ENCODE measurements at regions not wholly inside any gene's neighbourhood (a gene's known extent, or its start where the extent isn't known, plus 50 kb on each side); places are given as distances from the start of the nearest gene placed in this dataset.

GRCh38 chr16:55152875-55153390 lies 171.1 kb upstream of the IRX6 start:
- intact Hi-C loops (cut with micrococcal nuclease) = no loop called here

- intact Hi-C loops (cut with micrococcal nuclease) = no loop called here
Observed at GRCh38 chr16:55154262-55154661, 169.7 kb upstream of the IRX6 start.

DNA sequence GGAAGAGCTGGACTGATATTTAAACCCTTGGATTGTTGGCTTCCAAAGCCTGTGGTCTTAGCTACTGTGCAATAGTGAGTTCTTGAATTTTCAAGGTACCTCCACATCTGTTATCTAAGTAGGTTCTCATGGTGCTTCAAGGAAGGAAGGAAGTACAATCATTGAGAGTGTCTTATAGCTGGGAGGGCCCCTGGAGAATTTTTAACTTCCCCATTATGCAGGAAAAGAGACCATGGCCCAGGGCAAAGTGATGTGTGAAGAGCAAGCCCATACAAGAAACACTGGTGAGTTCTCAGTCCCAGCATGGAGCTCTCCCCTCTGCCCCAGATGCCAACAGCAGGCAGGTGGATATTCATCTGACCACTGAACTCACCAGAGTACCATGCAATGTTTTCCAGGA lies 169.0 kb upstream of the IRX6 start:
- intact Hi-C loops (cut with micrococcal nuclease) = no loop called here

DNA sequence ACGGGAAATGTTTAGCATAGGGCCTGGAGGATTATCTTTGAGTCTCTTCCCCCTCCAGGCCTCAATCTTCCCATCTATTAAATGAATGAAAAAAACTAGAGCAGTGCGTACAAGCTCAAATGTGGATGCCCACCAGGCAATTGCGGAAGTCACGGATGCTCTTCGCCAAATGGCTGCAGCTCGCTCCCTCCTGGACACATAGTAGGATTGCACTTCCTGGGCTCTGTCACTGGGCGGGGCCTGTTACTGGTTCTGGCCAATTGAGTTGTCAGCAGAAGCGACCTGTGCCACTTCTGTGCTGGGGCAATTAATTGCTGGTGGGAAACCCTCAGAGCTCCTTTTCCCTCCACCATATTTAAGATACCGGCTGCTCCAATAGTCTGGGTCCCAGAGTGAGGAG lies 168.2 kb upstream of the IRX6 start:
- intact Hi-C loops (cut with micrococcal nuclease) = no loop called here

GRCh38 chr16:55169780-55170179 lies 154.2 kb upstream of the IRX6 start:
- intact Hi-C loops (cut with micrococcal nuclease) = no loop called here

DNA sequence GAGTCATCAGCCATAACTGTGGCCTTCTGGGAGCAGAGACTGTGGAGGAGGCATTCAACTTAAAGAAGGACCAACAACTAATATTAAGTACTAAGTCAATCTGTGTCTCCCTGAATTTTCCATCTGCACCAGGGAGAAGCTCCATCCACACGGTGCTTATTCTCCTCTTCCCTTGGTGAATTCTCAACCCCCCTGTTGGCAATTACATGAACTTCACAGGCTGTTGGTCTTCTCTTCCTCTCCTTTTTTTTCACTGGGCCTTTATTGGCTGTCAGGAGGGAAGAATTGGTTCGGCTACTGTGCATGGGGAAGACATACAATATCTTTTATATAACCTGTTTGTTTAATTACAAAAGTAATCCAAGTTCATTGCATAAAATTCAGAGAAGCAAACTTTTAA lies 152.8 kb upstream of the IRX6 start:
- intact Hi-C loops (cut with micrococcal nuclease) = no loop called here

- intact Hi-C loops (cut with micrococcal nuclease) = no loop called here
Observed at GRCh38 chr16:55175389-55175788, 148.6 kb upstream of the IRX6 start.

- intact Hi-C loops (cut with micrococcal nuclease) = no loop called here
Observed at GRCh38 chr16:55176901-55177300, 147.1 kb upstream of the IRX6 start.

DNA sequence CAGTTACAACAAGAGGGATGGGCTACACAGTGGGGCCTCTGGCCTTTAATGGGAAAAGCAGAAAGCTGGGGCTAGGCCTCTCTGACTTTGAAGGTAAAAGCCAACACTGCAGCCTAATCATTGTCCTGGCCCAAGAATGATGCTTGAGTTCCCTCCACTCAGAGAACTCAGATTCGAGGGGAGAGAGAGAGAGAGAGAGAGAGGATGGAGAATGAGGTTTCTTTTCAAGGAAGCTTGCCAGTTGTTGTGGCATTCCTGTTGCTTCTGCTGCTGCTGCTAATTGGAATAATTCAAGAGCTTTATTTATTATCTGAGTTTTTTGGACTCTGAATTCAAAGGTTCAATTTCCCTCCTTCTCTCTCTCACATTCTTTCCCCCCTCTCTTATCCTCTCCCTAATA lies 144.6 kb upstream of the IRX6 start:
- intact Hi-C loops (cut with micrococcal nuclease) = no loop called here

DNA sequence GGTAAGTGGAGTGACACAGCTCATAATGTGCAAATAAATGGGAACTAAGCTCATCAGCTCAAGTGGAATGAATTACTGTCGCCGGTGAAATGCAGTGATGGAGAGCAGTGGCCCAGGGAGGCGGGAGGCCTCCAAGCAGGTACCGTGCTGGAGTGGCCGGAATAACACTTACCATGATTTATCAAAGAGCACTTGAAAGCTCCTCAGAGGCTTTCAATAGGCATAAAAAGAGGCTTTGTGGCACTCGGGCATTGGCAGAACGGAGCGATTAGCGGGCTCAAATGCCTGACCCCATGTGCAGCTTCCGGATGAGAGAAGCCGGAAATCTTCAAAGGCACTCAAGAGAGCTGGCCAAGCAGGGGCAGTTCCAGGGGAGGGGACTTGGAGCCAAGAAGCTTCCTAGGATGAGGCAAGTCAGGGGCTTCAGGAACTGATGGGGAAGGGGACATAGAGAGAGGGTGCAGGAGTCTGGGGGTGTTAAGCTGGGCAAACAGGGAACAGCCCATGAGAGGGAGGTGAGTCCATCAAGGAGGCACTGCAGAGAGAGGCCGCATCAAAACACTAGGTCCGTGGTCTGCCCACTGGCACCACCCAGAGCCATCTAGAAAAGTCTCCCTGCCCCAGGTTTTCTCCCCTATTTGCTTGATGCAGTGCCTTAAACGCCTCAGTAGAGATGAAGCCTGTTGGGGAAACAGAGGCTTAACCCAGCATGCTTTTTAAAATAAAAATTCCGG lies 144.0 kb upstream of the IRX6 start:
- intact Hi-C loops (cut with micrococcal nuclease) = no loop called here

DNA sequence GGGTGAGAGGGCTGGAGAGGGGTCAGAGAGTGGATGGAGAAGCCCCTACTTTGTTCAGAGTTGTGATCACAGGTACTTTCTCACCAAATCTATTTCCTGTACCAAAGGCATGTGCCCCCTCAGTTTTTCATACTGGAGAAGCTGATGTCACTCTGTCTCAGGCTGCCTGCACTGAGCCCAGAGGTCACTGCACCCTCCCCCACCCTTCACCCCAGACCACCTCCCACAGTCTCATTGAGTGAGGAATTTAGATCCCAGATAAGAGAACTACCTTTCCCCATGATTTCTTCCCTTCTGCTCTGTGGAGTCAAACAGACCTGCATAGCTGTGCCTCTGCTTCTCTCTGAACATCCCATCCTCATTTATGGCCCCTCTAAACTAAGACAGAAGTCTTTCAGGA lies 140.0 kb upstream of the IRX6 start:
- intact Hi-C loops (cut with micrococcal nuclease) = no loop called here

DNA sequence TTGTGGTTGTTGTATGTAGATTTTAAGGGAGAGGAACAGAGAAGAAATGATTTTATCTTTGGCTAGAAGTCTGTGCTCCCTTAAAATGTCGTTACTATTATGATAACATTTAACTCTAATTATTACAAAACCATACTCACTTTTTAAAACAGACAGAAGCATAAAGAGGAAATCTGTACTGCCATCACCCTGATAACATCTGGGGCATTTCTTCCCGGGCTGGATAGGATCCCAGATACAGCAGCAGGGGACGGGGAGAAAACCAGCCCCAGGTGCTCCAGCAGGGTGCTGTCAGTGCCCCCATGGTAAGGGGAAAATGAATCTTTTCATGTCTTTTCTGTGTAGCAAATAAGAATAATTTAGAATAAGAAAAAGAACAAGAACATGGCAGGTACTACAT lies 139.4 kb upstream of the IRX6 start:
- intact Hi-C loops (cut with micrococcal nuclease) = no loop called here

- intact Hi-C loops (cut with micrococcal nuclease) = no loop called here
Observed at GRCh38 chr16:55189224-55189623, 134.8 kb upstream of the IRX6 start.

DNA sequence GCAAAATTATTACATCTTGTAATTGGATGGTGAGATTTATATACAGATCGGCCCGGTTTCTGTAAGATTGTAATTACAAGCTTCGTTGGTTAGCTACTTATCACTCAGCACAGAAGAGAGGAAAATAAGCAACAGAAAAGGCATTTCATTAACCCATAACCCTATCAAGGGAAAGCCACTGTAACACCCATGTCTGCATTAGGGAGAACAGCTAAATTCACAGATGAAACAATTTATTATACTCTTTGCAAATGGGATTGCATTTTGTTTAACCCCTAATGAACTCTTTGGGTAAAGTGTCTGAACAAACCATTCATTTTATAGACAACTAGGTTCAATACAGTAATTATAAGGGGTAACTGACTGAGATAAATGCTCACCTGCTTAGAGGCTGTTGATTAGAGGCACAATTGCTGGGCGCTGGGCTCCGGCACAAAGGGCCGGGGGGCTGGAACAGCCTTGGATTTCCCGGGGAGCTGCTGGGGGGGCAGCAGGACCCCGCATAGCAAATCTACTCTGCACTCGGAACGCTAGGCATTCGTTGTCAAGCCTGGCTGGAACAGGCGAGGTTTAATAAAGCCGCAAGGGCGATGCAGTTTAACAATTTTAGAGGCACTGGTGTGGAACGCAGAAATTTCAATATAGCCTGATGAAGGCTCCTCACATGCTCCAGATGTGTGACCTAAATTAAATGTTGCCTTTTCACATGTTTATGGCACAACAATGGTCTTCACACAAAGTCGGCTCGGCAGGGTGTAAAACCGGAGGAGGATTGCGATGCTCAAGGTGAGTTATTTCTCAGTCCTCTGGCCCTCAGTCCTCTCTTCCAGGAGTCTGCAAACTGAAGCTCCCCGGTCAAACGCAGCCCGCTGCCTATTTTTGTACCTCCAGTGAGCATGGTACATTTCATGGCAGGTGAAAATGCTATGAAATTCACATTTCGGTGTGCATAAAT lies 134.0 kb upstream of the IRX6 start:
- intact Hi-C loops (cut with micrococcal nuclease) = no loop called here

DNA sequence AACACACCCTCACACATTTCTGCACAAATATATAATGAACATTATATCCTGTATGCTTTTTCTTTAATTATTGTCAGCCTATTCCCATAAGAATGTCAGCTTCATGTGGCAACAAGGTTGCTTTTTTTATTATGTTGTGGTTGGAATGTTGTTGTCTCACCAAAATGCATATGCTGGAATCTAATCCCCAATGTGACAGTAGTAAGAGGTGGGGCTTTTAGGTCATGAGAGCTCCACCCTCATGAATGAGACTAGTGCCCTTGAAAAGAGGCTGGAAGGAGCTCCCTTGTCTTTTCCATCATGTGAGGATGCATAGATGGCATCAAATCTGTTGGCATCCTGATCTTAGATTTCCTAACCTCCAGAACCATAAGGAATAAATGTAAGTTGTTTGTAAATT lies 131.3 kb upstream of the IRX6 start:
- intact Hi-C loops (cut with micrococcal nuclease) = no loop called here

DNA sequence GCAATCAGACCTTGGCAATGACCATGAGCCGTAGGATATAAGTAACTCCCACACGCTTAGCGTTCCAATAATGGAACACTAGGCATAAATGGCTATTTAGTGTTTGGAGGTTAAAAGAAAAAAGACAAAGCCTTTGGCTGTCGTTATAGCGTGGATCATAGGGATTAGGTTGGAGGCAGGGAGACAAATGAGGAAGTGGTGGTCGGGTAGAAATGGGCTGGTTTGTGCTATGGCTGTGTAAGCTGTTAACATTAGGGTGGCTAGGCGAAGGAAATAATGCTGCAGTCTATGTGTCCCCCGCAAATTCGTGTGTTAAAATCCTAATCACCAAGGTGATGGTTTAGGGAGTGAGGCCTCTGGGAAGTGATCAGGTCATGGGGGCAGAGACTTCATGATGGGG lies 120.4 kb upstream of the IRX6 start:
- intact Hi-C loops (cut with micrococcal nuclease) = no loop called here

DNA sequence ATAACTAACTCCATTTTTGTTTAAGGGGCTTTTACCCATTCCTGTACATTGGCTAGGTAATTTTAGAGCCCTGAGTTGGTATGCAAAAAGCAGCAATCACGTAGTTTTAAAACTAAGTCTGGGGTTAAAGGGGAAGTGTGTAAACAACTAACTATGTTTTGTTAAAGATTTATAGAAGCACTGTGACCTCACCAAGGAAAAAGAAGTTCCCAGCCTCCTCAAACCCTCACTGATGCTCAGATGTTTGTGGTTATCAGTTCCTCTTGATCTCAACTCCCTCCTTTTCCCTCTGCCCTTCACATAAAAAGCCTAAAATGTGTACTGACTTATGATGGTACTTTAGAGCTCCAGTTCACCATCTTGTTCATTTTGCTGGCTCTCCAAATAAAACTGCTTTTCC lies 119.9 kb upstream of the IRX6 start:
- intact Hi-C loops (cut with micrococcal nuclease) = no loop called here

DNA sequence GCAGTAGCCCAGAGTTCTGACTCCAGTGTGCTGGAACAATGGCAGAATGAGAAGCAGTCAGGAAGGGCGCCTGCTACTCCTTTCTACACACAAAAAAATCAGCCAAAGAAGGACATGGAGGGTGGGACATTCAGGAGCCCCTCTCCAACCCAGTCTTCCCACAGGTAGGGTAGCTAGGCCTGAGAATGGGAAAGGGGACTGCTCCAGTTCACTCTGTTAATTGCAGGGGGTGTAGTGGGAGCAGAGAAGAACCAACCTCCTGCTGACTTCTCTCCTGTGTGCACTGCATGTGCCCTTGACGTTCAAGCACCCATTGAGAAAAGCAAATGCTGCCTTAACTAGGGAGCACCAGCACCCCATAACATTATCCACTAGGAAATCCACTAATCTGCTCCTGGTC lies 119.1 kb upstream of the IRX6 start:
- intact Hi-C loops (cut with micrococcal nuclease) = no loop called here

- intact Hi-C loops (cut with micrococcal nuclease) = no loop called here
Observed at GRCh38 chr16:55207693-55208428, 116.1 kb upstream of the IRX6 start.

DNA sequence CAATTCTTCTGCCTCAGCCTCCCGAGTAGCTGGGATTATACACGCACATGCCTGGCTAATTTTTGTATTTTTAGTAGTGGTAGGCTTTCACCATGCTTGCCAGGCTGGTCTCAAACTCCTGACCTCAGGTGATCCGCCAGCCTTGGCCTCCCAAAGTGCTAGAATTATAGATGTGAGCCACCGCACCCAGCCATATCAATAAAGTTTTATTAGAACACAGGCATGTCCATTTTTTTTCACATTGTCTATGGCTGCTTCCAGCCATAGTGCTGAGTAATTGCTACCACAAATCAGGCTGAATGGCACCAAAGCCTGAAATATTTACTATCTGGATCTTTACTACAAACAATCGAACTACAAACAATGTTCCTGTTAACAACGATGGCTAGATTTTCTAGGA lies 114.4 kb upstream of the IRX6 start:
- intact Hi-C loops (cut with micrococcal nuclease) = no loop called here

DNA sequence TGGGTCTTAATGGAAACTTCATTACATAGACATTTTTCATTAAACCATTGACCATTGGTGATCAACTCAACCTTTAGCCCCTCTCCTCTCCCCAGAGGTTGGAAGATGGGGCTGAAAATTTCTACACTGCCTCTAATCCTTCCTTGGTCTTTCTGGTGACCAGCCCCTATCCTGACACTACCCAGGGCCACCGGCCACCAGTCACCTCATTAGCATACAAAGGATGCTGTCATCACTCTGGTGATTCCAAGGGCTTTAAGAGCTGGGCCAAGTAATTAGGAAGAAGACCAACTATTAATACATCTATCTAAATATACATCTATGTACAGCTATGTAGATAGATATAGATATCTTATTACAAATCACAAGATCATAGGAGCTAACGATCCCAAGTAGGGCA lies 111.2 kb upstream of the IRX6 start:
- intact Hi-C loops (cut with micrococcal nuclease) = no loop called here

DNA sequence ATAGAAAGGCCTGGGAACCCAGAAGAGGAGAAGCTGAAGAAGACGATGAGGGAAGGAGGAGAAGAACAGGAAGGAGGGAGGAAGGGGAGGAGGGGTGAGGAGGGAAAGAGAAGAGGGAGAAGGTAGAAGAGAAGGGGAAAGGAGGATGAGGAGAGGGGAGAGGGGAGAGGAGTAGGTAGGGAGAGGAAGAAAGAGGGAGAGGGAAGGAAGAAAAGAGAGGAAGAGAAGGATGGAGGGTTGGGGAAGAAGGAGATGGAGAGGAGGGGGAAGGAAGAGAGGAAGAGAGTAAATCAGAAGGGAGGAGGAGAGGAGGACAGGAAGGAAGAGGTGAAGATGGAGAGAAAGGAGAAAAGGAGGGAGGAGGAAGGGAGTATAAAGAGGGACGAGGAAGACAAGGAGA lies 109.6 kb upstream of the IRX6 start:
- intact Hi-C loops (cut with micrococcal nuclease) = no loop called here
